Central memory CD4-positive, alpha-beta T cell (primary cell): ENCODE measurements at regions not wholly inside any gene's neighbourhood (a gene's known extent, or its start where the extent isn't known, plus 50 kb on each side); places are given as distances from the start of the nearest gene placed in this dataset.
A peak's percentile ranks its signal among the peaks of the same experiment; 100 is the strongest.

Experiments
- DNase-seq: peaks from one replicate; pipeline ENCODE4 v3.0.0; 2022

- no peak for DNase-seq
Observed at GRCh38 chr7:18320971-18321567, 174.5 kb upstream of the HDAC9 start.

GRCh38 chr7:18330548-18330947 is 165.0 kb upstream of the HDAC9 start:
- no peak for DNase-seq

GRCh38 chr7:18336626-18337025 is 158.9 kb upstream of the HDAC9 start:
- no peak for DNase-seq

GRCh38 chr7:18337048-18337809 is 158.3 kb upstream of the HDAC9 start:
- no peak for DNase-seq

- DNase-seq, result no peak
Observed at GRCh38 chr7:18338910-18339523, 156.5 kb upstream of the HDAC9 start.

GRCh38 chr7:18341756-18342155 is 153.8 kb upstream of the HDAC9 start:
- no peak for DNase-seq

- no peak for DNase-seq
Observed at GRCh38 chr7:18343047-18343446, 152.5 kb upstream of the HDAC9 start.

- DNase-seq, result no peak
Observed at GRCh38 chr7:18344536-18344935, 151.0 kb upstream of the HDAC9 start.

- peak; percentile 14 for DNase-seq
Observed at GRCh38 chr7:18345641-18346234, 149.8 kb upstream of the HDAC9 start.

GRCh38 chr7:18347170-18347569 is 148.4 kb upstream of the HDAC9 start:
- no peak for DNase-seq

- no peak for DNase-seq
Observed at GRCh38 chr7:18350678-18351077, 144.9 kb upstream of the HDAC9 start.

GRCh38 chr7:18352339-18353255 is 143.0 kb upstream of the HDAC9 start:
- DNase-seq, result no peak

GRCh38 chr7:18353339-18353738 is 142.2 kb upstream of the HDAC9 start:
- DNase-seq, result no peak

GRCh38 chr7:18354108-18355085 is 141.2 kb upstream of the HDAC9 start:
- DNase-seq, result no peak

GRCh38 chr7:18356191-18356645 is 139.3 kb upstream of the HDAC9 start:
- peak; percentile 2 for DNase-seq

GRCh38 chr7:18357691-18358090 is 137.9 kb upstream of the HDAC9 start:
- no peak for DNase-seq

GRCh38 chr7:18361756-18362155 is 133.8 kb upstream of the HDAC9 start:
- no peak for DNase-seq

- no peak for DNase-seq
Observed at GRCh38 chr7:18363751-18364380, 131.7 kb upstream of the HDAC9 start.

- DNase-seq, result no peak
Observed at GRCh38 chr7:18364396-18364795, 131.2 kb upstream of the HDAC9 start.

GRCh38 chr7:18366394-18366793 is 129.2 kb upstream of the HDAC9 start:
- DNase-seq, result no peak

- DNase-seq, result no peak
Observed at GRCh38 chr7:18369011-18369410, 126.5 kb upstream of the HDAC9 start.
